Activated naive CD4-positive, alpha-beta T cell treated with anti-CD3 and anti-CD28 coated beads, Interleukin-2, amount 10 ng/mL, durations not matched to agents 7 days and 5 days (primary cell): ENCODE measurements at regions not wholly inside any gene's neighbourhood (a gene's known extent, or its start where the extent isn't known, plus 50 kb on each side); places are given as distances from the start of the nearest gene placed in this dataset.
"Not testable (repeated sequence)": the region's sequence is repeated elsewhere in the genome, so short reads cannot be mapped to it uniquely, and the experiment has no call there.

Experiments
- CTCF ChIA-PET: fragments of 350-600 bp; sonication (Branson Sonifier 250); formaldehyde crosslinking; loops from one replicate; lab custom pipeline; 2021; ENCODE audit warnings: antibody characterized with exemption; lab: Charles Lee
- DNase-seq: peaks from one replicate; pipeline ENCODE4 v3.0.0-alpha.2; 2020
- H3K27ac Mint-ChIP-seq: one replicate; pipeline ENCODE4 v1.8.0; 2021; ENCODE audit warnings: mild to moderate bottlenecking, moderate library complexity, mixed read lengths
- H3K27me3 Mint-ChIP-seq: one replicate; pipeline ENCODE4 v1.8.0; 2021; ENCODE audit warnings: mild to moderate bottlenecking, mixed read lengths
- H3K36me3 Mint-ChIP-seq: one replicate; pipeline ENCODE4 v1.8.0; 2021; ENCODE audit warnings: mixed read lengths
- H3K4me1 Mint-ChIP-seq: one replicate; pipeline ENCODE4 v1.8.0; 2021; ENCODE audit warnings: mixed read lengths
- H3K4me3 Mint-ChIP-seq: one replicate; pipeline ENCODE4 v1.8.0; 2021; ENCODE audit warnings: mild to moderate bottlenecking, moderate library complexity, mixed read lengths
- H3K9me3 Mint-ChIP-seq: one replicate; pipeline ENCODE4 v1.8.0; 2021; ENCODE audit warnings: mixed read lengths

- H3K4me3 Mint-ChIP-seq, H3K27me3 Mint-ChIP-seq, H3K36me3 Mint-ChIP-seq, H3K4me1 Mint-ChIP-seq, H3K27ac Mint-ChIP-seq, CTCF ChIA-PET, DNase-seq: not testable (repeated sequence)
- H3K9me3 Mint-ChIP-seq, result peaks cover 14% of the 10 kb centered on the region
Observed at GRCh38 chr12:86970595-86970994, 714.4 kb upstream of the MGAT4C start.

GRCh38 chr12:86959766-86960458, 703.7 kb upstream of the MGAT4C start:
- CTCF ChIA-PET, result no interaction called here
- no peaks in the 10 kb centered on the region for H3K4me1 Mint-ChIP-seq
- H3K27ac Mint-ChIP-seq, result no peak overlapping the region
- H3K4me3 Mint-ChIP-seq, result no peak overlapping the region
- no peaks in the 10 kb centered on the region for H3K27me3 Mint-ChIP-seq
- H3K36me3 Mint-ChIP-seq, result no peaks in the 10 kb centered on the region
- no peak for DNase-seq
- H3K9me3 Mint-ChIP-seq, result peaks cover 1% of the 10 kb centered on the region

- no peaks in the 10 kb centered on the region for H3K36me3 Mint-ChIP-seq
- no peak overlapping the region for H3K4me3 Mint-ChIP-seq
- H3K9me3 Mint-ChIP-seq, result no peaks in the 10 kb centered on the region
- no peak for DNase-seq
- no peak overlapping the region for H3K27ac Mint-ChIP-seq
- CTCF ChIA-PET, result no interaction called here
- H3K4me1 Mint-ChIP-seq, result no peaks in the 10 kb centered on the region
- H3K27me3 Mint-ChIP-seq, result no peaks in the 10 kb centered on the region
Observed at GRCh38 chr12:86950444-86950843, 694.3 kb upstream of the MGAT4C start.

- H3K36me3 Mint-ChIP-seq, result no peaks in the 10 kb centered on the region
- H3K4me1 Mint-ChIP-seq, result no peaks in the 10 kb centered on the region
- no peaks in the 10 kb centered on the region for H3K27me3 Mint-ChIP-seq
- CTCF ChIA-PET, result no interaction called here
- no peak for DNase-seq
- H3K27ac Mint-ChIP-seq, result no peak overlapping the region
- no peaks in the 10 kb centered on the region for H3K9me3 Mint-ChIP-seq
- no peak overlapping the region for H3K4me3 Mint-ChIP-seq
Observed at GRCh38 chr12:86950043-86950442, 693.9 kb upstream of the MGAT4C start.

- no peak for DNase-seq
- H3K9me3 Mint-ChIP-seq, result peaks cover under 1% of the 10 kb centered on the region
- no peaks in the 10 kb centered on the region for H3K36me3 Mint-ChIP-seq
- no peak overlapping the region for H3K27ac Mint-ChIP-seq
- no peaks in the 10 kb centered on the region for H3K27me3 Mint-ChIP-seq
- CTCF ChIA-PET, result no interaction called here
- no peaks in the 10 kb centered on the region for H3K4me1 Mint-ChIP-seq
- no peak overlapping the region for H3K4me3 Mint-ChIP-seq
Observed at GRCh38 chr12:86948851-86949250, 692.7 kb upstream of the MGAT4C start.

- CTCF ChIA-PET, result no interaction called here
- H3K36me3 Mint-ChIP-seq, result no peaks in the 10 kb centered on the region
- H3K9me3 Mint-ChIP-seq, result peaks cover 10% of the 10 kb centered on the region
- DNase-seq, result no peak
- no peak overlapping the region for H3K27ac Mint-ChIP-seq
- H3K4me1 Mint-ChIP-seq, result no peaks in the 10 kb centered on the region
- no peaks in the 10 kb centered on the region for H3K27me3 Mint-ChIP-seq
- no peak overlapping the region for H3K4me3 Mint-ChIP-seq
Observed at GRCh38 chr12:86945685-86946196, 689.5 kb upstream of the MGAT4C start.

- DNase-seq, H3K27ac Mint-ChIP-seq, H3K4me1 Mint-ChIP-seq, H3K36me3 Mint-ChIP-seq, CTCF ChIA-PET, H3K4me3 Mint-ChIP-seq, H3K27me3 Mint-ChIP-seq: not testable (repeated sequence)
- peaks cover 16% of the 10 kb centered on the region for H3K9me3 Mint-ChIP-seq
Observed at GRCh38 chr12:86944197-86944819, 688.1 kb upstream of the MGAT4C start.

GRCh38 chr12:86931714-86932113, 675.5 kb upstream of the MGAT4C start:
- Mint-ChIP-seq H3K27ac (no peak overlapping the region), H3K27me3 (no peaks in the 10 kb centered on the region), H3K9me3 (no peaks in the 10 kb centered on the region), H3K4me1 (no peaks in the 10 kb centered on the region), H3K36me3 (no peaks in the 10 kb centered on the region), H3K4me3 (no peak overlapping the region)
- no peak for DNase-seq
- CTCF ChIA-PET, result no interaction called here

- Mint-ChIP-seq H3K4me1 (no peaks in the 10 kb centered on the region), H3K36me3 (no peaks in the 10 kb centered on the region), H3K27me3 (no peaks in the 10 kb centered on the region), H3K4me3 (no peak overlapping the region), H3K27ac (no peak overlapping the region), H3K9me3 (no peaks in the 10 kb centered on the region)
- CTCF ChIA-PET, result interaction anchor here (0.6 kb wide), 1 partner anchor 93 kb away, joined by 4 read pairs; no protein-coding TSS in a partner anchor
- no peak for DNase-seq
Observed at GRCh38 chr12:86929962-86930361, 673.8 kb upstream of the MGAT4C start.

GRCh38 chr12:86917121-86917520, 660.9 kb upstream of the MGAT4C start:
- Mint-ChIP-seq H3K9me3 (peaks cover 18% of the 10 kb centered on the region), H3K27me3 (no peaks in the 10 kb centered on the region), H3K4me1 (no peaks in the 10 kb centered on the region), H3K36me3 (no peaks in the 10 kb centered on the region), H3K27ac (no peak overlapping the region), H3K4me3 (no peak overlapping the region)
- DNase-seq, result no peak
- CTCF ChIA-PET, result no interaction called here

GRCh38 chr12:86914721-86915120, 658.5 kb upstream of the MGAT4C start:
- Mint-ChIP-seq H3K27ac (no peak overlapping the region), H3K4me3 (no peak overlapping the region), H3K36me3 (no peaks in the 10 kb centered on the region), H3K9me3 (peaks cover 16% of the 10 kb centered on the region), H3K27me3 (no peaks in the 10 kb centered on the region), H3K4me1 (no peaks in the 10 kb centered on the region)
- DNase-seq, result no peak
- CTCF ChIA-PET, result no interaction called here

- H3K36me3 Mint-ChIP-seq, result no peaks in the 10 kb centered on the region
- CTCF ChIA-PET, result no interaction called here
- DNase-seq, result no peak
- no peaks in the 10 kb centered on the region for H3K27me3 Mint-ChIP-seq
- peaks cover 9% of the 10 kb centered on the region for H3K9me3 Mint-ChIP-seq
- no peaks in the 10 kb centered on the region for H3K4me1 Mint-ChIP-seq
- H3K4me3 Mint-ChIP-seq, result no peak overlapping the region
- H3K27ac Mint-ChIP-seq, result no peak overlapping the region
Observed at GRCh38 chr12:86911973-86912372, 655.8 kb upstream of the MGAT4C start.

GRCh38 chr12:86903159-86903558, 647.0 kb upstream of the MGAT4C start:
- H3K36me3 Mint-ChIP-seq, result no peaks in the 10 kb centered on the region
- no peak overlapping the region for H3K4me3 Mint-ChIP-seq
- H3K27me3 Mint-ChIP-seq, result no peaks in the 10 kb centered on the region
- CTCF ChIA-PET, result no interaction called here
- no peak for DNase-seq
- no peaks in the 10 kb centered on the region for H3K9me3 Mint-ChIP-seq
- no peak overlapping the region for H3K27ac Mint-ChIP-seq
- H3K4me1 Mint-ChIP-seq, result no peaks in the 10 kb centered on the region

GRCh38 chr12:86860776-86861175, 604.6 kb upstream of the MGAT4C start:
- Mint-ChIP-seq H3K27ac (no peak overlapping the region), H3K4me3 (no peak overlapping the region), H3K4me1 (no peaks in the 10 kb centered on the region), H3K36me3 (no peaks in the 10 kb centered on the region), H3K9me3 (peaks cover 4% of the 10 kb centered on the region), H3K27me3 (no peaks in the 10 kb centered on the region)
- CTCF ChIA-PET, result no interaction called here
- DNase-seq, result no peak

GRCh38 chr12:86852451-86852850, 596.3 kb upstream of the MGAT4C start:
- DNase-seq, result no peak
- Mint-ChIP-seq H3K4me3 (no peak overlapping the region), H3K4me1 (no peaks in the 10 kb centered on the region), H3K9me3 (peaks cover 5% of the 10 kb centered on the region), H3K36me3 (no peaks in the 10 kb centered on the region), H3K27me3 (no peaks in the 10 kb centered on the region), H3K27ac (no peak overlapping the region)
- CTCF ChIA-PET, result no interaction called here
